H1 (cell line): ENCODE measurements at regions not wholly inside any gene's neighbourhood (a gene's known extent, or its start where the extent isn't known, plus 50 kb on each side); places are given as distances from the start of the nearest gene placed in this dataset.

Experiments
- CTCF ChIA-PET: fragments of 300-600 bp; sonication (Branson Sonifier 250); formaldehyde crosslinking; loops from one replicate; lab custom pipeline; 2021; ENCODE audit not compliant: partially characterized antibody; lab: Charles Lee
- POLR2A ChIA-PET: fragments of 300-600 bp; sonication (Branson Sonifier 250); formaldehyde crosslinking; loops from one replicate; lab custom pipeline; 2021; ENCODE audit warnings: inconsistent platforms; ENCODE audit not compliant: partially characterized antibody; lab: Charles Lee
- DNase-seq, 2 experiments: peaks; one replicate each; pipeline versions ENCODE4 v3.0.0 to v3.0.0-alpha.2; 2010 to 2022; ENCODE audit warnings: low spot score in 2 of 2, low read depth in 1 of 2, mixed read lengths in 1 of 2
- FAIRE-seq: peaks from 2 replicates; lab custom pipeline; 2011; peaks lifted over from hg19 to GRCh38; lab: Jason Lieb, UNC
- H2AFZ ChIP-seq: 2 replicates; pipeline ENCODE4 v1.8.1; 2012; ENCODE audit warnings: low read length, inconsistent platforms
- H2AK5ac ChIP-seq: 2 replicates; pipeline ENCODE4 v1.6.1; 2013; ENCODE audit warnings: low read depth, low read length
- H2BK120ac ChIP-seq: replicated peaks from 2 replicates; pipeline ENCODE3; 2013; ENCODE audit warnings: low read depth, low read length, inconsistent platforms
- H2BK12ac ChIP-seq: 2 replicates; pipeline ENCODE4 v1.6.1; 2013; ENCODE audit warnings: low read depth, low read length
- H2BK15ac ChIP-seq: 2 replicates; pipeline ENCODE4 v1.6.1; 2013; ENCODE audit warnings: low read length
- H2BK20ac ChIP-seq: 2 replicates; pipeline ENCODE4 v1.6.1; 2013; ENCODE audit warnings: low read length
- H2BK5ac ChIP-seq: 2 replicates; pipeline ENCODE4 v1.6.1; 2013; ENCODE audit warnings: low read depth, low read length
- H3K14ac ChIP-seq: 2 replicates; pipeline ENCODE4 v1.6.1; 2013; ENCODE audit warnings: inconsistent platforms; ENCODE audit not compliant: insufficient read length
- H3K18ac ChIP-seq: 2 replicates; pipeline ENCODE4 v1.6.1; 2013; ENCODE audit warnings: low read length; ENCODE audit errors: extremely low read depth
- H3K23ac ChIP-seq: 2 replicates; pipeline ENCODE4 v1.6.1; 2013; ENCODE audit warnings: inconsistent platforms; ENCODE audit not compliant: insufficient read length
- H3K23me2 ChIP-seq: 2 replicates; pipeline ENCODE4 v1.6.1; 2013; ENCODE audit warnings: low read depth, low read length
- H3K27ac ChIP-seq: 2 replicates; pipeline ENCODE4 v1.6.1; 2011; ENCODE audit warnings: low read depth, low read length, inconsistent platforms
- H3K27me3 ChIP-seq, 4 experiments: replicated peaks in 1 of 4; 1 replicate in 1 of 4; 2 replicates in 3 of 4; pipeline versions ENCODE4 v1.6.1 to v1.8.1; 2011 to 2013; ENCODE audit warnings: low read length in 3 of 4, mild to moderate bottlenecking in 3 of 4, inconsistent platforms in 2 of 4, mixed read lengths in 2 of 4, moderate library complexity in 1 of 4; ENCODE audit not compliant: control insufficient read depth in 3 of 4, insufficient read depth in 3 of 4; ENCODE audit errors: extremely low read depth in 1 of 4
- H3K36me3 ChIP-seq, 4 experiments: 2 replicates each; pipeline versions ENCODE4 v1.6.1 to v1.8.1; 2011 to 2013; ENCODE audit warnings: mild to moderate bottlenecking in 4 of 4, low read length in 3 of 4, moderate library complexity in 2 of 4, control low read depth in 1 of 4, inconsistent platforms in 1 of 4; ENCODE audit not compliant: insufficient read depth in 4 of 4, control insufficient read depth in 2 of 4
- H3K4ac ChIP-seq: replicated peaks from 2 replicates; pipeline ENCODE3; 2013; ENCODE audit warnings: low read length, low read depth, mixed read lengths, inconsistent platforms; ENCODE audit not compliant: insufficient read length
- H3K4me1 ChIP-seq, 4 experiments: replicated peaks in 1 of 4; 1 replicate in 1 of 4; 2 replicates in 3 of 4; pipeline versions ENCODE4 v1.6.1 to v1.8.1; 2011 to 2013; ENCODE audit warnings: low read length in 3 of 4, inconsistent platforms in 2 of 4, mixed read lengths in 1 of 4; ENCODE audit not compliant: insufficient read depth in 4 of 4, control insufficient read depth in 3 of 4
- H3K4me2 ChIP-seq, 2 experiments: 2 replicates each; pipeline versions ENCODE4 v1.6.1 to v1.8.1; 2011 to 2013; ENCODE audit warnings: low read depth in 2 of 2, low read length in 2 of 2, control low read depth in 1 of 2, inconsistent platforms in 1 of 2, mild to moderate bottlenecking in 1 of 2; ENCODE audit not compliant: insufficient read depth in 1 of 2
- H3K4me3 ChIP-seq, 4 experiments: fragments of 200-600, 300-600 bp in 1 of 4; sonication (generic), shearing (Covaris generic), sonication (Bioruptor Twin) in 1 of 4; 2 replicates each; pipeline versions ENCODE4 v1.5.1 to v1.8.1; 2011 to 2016; ENCODE audit warnings: low read length in 4 of 4, low read depth in 3 of 4, control low read depth in 2 of 4, inconsistent platforms in 2 of 4, mild to moderate bottlenecking in 2 of 4, mixed read lengths in 1 of 4, moderate library complexity in 1 of 4; ENCODE audit not compliant: insufficient read depth in 2 of 4; ENCODE audit errors: extremely low read depth in 1 of 4
- H3K56ac ChIP-seq: replicated peaks from 2 replicates; pipeline ENCODE3; 2013; ENCODE audit warnings: low read depth, mild to moderate bottlenecking, mixed read lengths, low read length, inconsistent platforms; ENCODE audit not compliant: insufficient read length
- H3K79me1 ChIP-seq: 2 replicates; pipeline ENCODE4 v1.6.1; 2013; ENCODE audit warnings: low read depth, low read length, control low read depth
- H3K79me2 ChIP-seq, 2 experiments: 2 replicates each; pipeline versions ENCODE4 v1.6.1 to v1.8.1; 2012 to 2013; ENCODE audit warnings: low read length in 2 of 2, mild to moderate bottlenecking in 2 of 2, inconsistent platforms in 1 of 2; ENCODE audit not compliant: insufficient read depth in 2 of 2, control insufficient read depth in 1 of 2
- H3K9ac ChIP-seq, 4 experiments: replicated peaks in 1 of 4; 1 replicate in 1 of 4; 2 replicates in 3 of 4; pipeline versions ENCODE4 v1.6.1 to v1.8.1; 2011 to 2013; ENCODE audit warnings: low read depth in 3 of 4, low read length in 3 of 4, control low read depth in 2 of 4, mild to moderate bottlenecking in 2 of 4, moderate library complexity in 2 of 4, inconsistent platforms in 1 of 4; ENCODE audit errors: extremely low read depth in 1 of 4
- H3K9me3 ChIP-seq, 2 experiments: 2 replicates each; pipeline versions ENCODE4 v1.6.1 to v1.8.1; 2012 to 2013; ENCODE audit warnings: mild to moderate bottlenecking in 2 of 2, moderate library complexity in 2 of 2, control low read depth in 1 of 2, inconsistent platforms in 1 of 2, low read depth in 1 of 2, low read length in 1 of 2, mixed read lengths in 1 of 2; ENCODE audit not compliant: insufficient read depth in 2 of 2
- H4K20me1 ChIP-seq, 2 experiments: replicated peaks in 1 of 2; 2 replicates each; pipeline versions ENCODE3 to v1.8.1; 2011 to 2013; ENCODE audit warnings: inconsistent platforms in 2 of 2, low read length in 2 of 2, mild to moderate bottlenecking in 1 of 2; ENCODE audit not compliant: insufficient read depth in 2 of 2, control insufficient read depth in 1 of 2
- H4K5ac ChIP-seq: 2 replicates; pipeline ENCODE4 v1.6.1; 2013; ENCODE audit warnings: low read length, low read depth, mixed read lengths, inconsistent platforms; ENCODE audit not compliant: insufficient read length
- H4K8ac ChIP-seq: 2 replicates; pipeline ENCODE4 v1.8.0; 2013; ENCODE audit warnings: mild to moderate bottlenecking, moderate library complexity, low read length, inconsistent platforms; ENCODE audit not compliant: insufficient read depth; ENCODE audit errors: extremely low read depth
- H4K91ac ChIP-seq: replicated peaks from 2 replicates; pipeline ENCODE3; 2013; ENCODE audit warnings: low read length, mixed read lengths, inconsistent platforms; ENCODE audit not compliant: insufficient read length
- ASH2L ChIP-seq: fragments of 200-600, 300-600 bp; sonication (generic); IDR thresholded peaks from one replicate; pipeline ENCODE4 v1.7.1; 2017; ENCODE audit warnings: low read length
- CEBPB ChIP-seq: IDR thresholded peaks from 2 replicates; pipeline ENCODE4 v1.6.1; 2012; ENCODE audit warnings: low read depth, low read length
- CHD1 ChIP-seq: IDR thresholded peaks from 2 replicates; pipeline ENCODE4 v1.6.1; 2012; ENCODE audit warnings: low read depth, low read length, improper control_type of control experiment
- EZH2 ChIP-seq: fragments of 200-600 bp; sonication (generic); IDR thresholded peaks from 2 replicates; pipeline ENCODE4 v1.7.1; 2012; ENCODE audit warnings: low read depth, mild to moderate bottlenecking, moderate library complexity, low read length, inconsistent platforms; ENCODE audit not compliant: severe bottlenecking
- HDAC6 ChIP-seq: IDR thresholded peaks from one replicate; pipeline ENCODE4 v1.7.1; 2012; ENCODE audit warnings: low read depth, mild to moderate bottlenecking, inconsistent platforms, low read length, moderate library complexity
- JUN ChIP-seq: IDR thresholded peaks from 2 replicates; pipeline ENCODE4 v1.6.1; 2011; ENCODE audit warnings: low read depth, mild to moderate bottlenecking, improper control_type of control experiment, low read length
- JUND ChIP-seq: IDR thresholded peaks from 2 replicates; pipeline ENCODE4 v1.6.1; 2011; ENCODE audit warnings: mild to moderate bottlenecking, improper control_type of control experiment, low read length
- KDM5A ChIP-seq: fragments of 200-600 bp; IDR thresholded peaks from 2 replicates; pipeline ENCODE4 v1.7.1; 2012; ENCODE audit warnings: mild to moderate bottlenecking, low read length, inconsistent platforms, mixed read lengths
- NRF1 ChIP-seq: IDR thresholded peaks from 2 replicates; pipeline ENCODE4 v1.6.1; 2011; ENCODE audit warnings: mild to moderate bottlenecking, low read depth, low read length, improper control_type of control experiment
- POU5F1 ChIP-seq: IDR thresholded peaks from 2 replicates; pipeline ENCODE4 v1.6.1; 2011; ENCODE audit warnings: low read depth, mild to moderate bottlenecking, low read length, moderate library complexity
- RFX5 ChIP-seq: IDR thresholded peaks from 2 replicates; pipeline ENCODE4 v1.6.1; 2011; ENCODE audit warnings: low read depth, low read length, improper control_type of control experiment, borderline replicate concordance
- SP1 ChIP-seq: IDR thresholded peaks from 2 replicates; pipeline ENCODE4 v1.6.1; 2011; ENCODE audit warnings: low read depth, low read length
- SP4 ChIP-seq: IDR thresholded peaks from 2 replicates; pipeline ENCODE4 v1.6.1; 2012; ENCODE audit warnings: low read length, inconsistent platforms
- TBP ChIP-seq: IDR thresholded peaks from 2 replicates; pipeline ENCODE4 v1.6.1; 2011; ENCODE audit warnings: low read depth, low read length, improper control_type of control experiment
- WGBS, 2 experiments: shearing (Covaris generic) in 1 of 2; methylation state at CpG; one replicate each; pipeline versions ENCODE4 v1.1.6 to v1.1.7; 2013 to 2015; ENCODE audit warnings: low lambda C conversion rate in 2 of 2, mixed read lengths in 2 of 2, inconsistent platforms in 1 of 2, low coverage in 1 of 2, missing lambda C conversion rate in 1 of 2; ENCODE audit not compliant: insufficient replicate concordance in 2 of 2, insufficient coverage in 1 of 2, insufficient read length in 1 of 2; ENCODE audit errors: extremely low coverage in 1 of 2, missing lambda C conversion rate in 1 of 2; 5-methylcytosine and 5-hydroxymethylcytosine counted together

DNA sequence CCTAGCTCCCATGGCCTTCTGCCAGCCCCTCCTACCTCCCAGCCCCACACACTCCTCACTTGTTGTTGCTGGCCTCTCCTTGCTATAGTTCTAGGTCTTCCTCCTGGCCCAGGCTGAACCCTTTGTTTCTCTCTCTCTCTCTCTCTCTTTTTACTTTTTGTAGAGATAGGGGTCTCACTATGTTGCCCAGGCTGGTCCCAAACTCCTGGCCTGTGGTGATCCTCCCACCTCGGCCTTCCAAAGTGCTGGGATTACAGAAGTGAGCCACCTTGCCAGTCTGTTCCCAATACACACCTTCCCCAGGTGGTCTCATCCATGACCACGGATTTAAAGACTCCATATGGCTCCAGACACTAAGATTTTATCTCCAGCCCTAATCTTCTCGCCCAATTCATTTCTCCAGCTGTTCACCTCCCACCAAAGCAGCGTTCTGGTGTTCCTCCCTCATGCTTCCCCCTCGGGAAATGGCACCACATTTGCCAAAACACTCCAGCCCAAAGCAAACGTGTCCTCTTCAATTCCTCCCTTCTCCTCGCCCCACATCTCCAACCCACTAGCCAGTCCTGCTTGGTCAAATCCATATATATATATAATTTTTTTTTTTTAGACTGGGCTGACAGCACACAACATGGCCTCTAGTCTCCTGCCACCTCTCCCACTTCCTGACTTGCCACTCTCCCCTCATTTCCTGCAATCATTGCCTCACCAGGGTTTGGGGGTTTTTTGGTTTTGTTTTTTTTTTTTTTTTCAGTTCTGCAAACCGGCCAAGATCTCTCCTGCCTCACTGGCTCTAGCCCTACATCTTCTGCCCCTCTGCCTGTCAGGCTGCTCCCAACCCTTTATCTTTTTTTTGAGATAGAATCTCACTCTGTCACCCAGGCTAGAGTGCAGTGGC is 104.4 kb downstream of the NCR2 start:
- DNase-seq (no peak), FAIRE-seq (no peak)
- H3K9me3 ChIP-seq = no peaks in the 10 kb centered on the region
- H4K20me1 ChIP-seq = no peaks in the 10 kb centered on the region
- 0 out of 2 replicates have a peak overlapping the region, but pooled peaks have one; percentile 12 for H2BK15ac ChIP-seq
- ChIA-PET POLR2A (interaction anchor here (1.3 kb wide), 2 partner anchors 8 to 9 kb away, joined by 3 read pairs; no protein-coding TSS in a partner anchor), CTCF (interaction anchor here (0.9 to 6.0 kb wide), 11 partner anchors 9 to 245 kb away, joined by 3 to 130 read pairs (median 5); no protein-coding TSS in a partner anchor)
- H3K4me2 ChIP-seq = no peak overlapping the region
- 78% methylated on average over 7 of the region's 8 CpGs; no CpG with 5 or more reads in 1 of the 2 experiments for WGBS, 2 experiments
- no peak overlapping the region for H3K4ac ChIP-seq
- H2BK12ac ChIP-seq = no peak overlapping the region
- H3K9ac ChIP-seq = no peak overlapping the region
- H3K27me3 ChIP-seq = peaks cover 1 to 17% (median 9%) of the 10 kb centered on the region in 4 experiments
- H3K27ac ChIP-seq = no peak overlapping the region
- no peaks in the 10 kb centered on the region for H3K79me2 ChIP-seq
- peak overlapping the region; percentile 67 for H4K91ac ChIP-seq
- H4K5ac ChIP-seq = no peak overlapping the region
- H2BK5ac ChIP-seq = no peak overlapping the region
- H3K23me2 ChIP-seq = peaks cover 5% of the 10 kb centered on the region
- no peak overlapping the region for H3K14ac ChIP-seq
- no peak overlapping the region for H3K18ac ChIP-seq
- H3K4me3 ChIP-seq = no peak overlapping the region
- 0 out of 2 replicates have a peak overlapping the region, but pooled peaks have one; percentile 65 for H2AK5ac ChIP-seq
- H3K23ac ChIP-seq = no peak overlapping the region
- H2BK120ac ChIP-seq = no peak overlapping the region
- no peak overlapping the region for H4K8ac ChIP-seq
- no peaks in the 10 kb centered on the region for H3K79me1 ChIP-seq
- H3K56ac ChIP-seq = no peak overlapping the region
- H3K36me3 ChIP-seq = no peaks in the 10 kb centered on the region
- peaks cover 10 to 24% (median 15%) of the 10 kb centered on the region in 4 experiments for H3K4me1 ChIP-seq
- H2AFZ ChIP-seq = no peak overlapping the region
- H2BK20ac ChIP-seq = peak overlapping the region; percentile 3; the same call in 1 of the 2 replicates
- TF ChIP-seq ASH2L = no peak
- TF ChIP-seq KDM5A = no peak
- TF ChIP-seq CHD1 = no peak
- TF ChIP-seq JUN = no peak
- no peak for TF ChIP-seq HDAC6
- TF ChIP-seq SP4 = no peak
- TF ChIP-seq RFX5 = no peak
- TF ChIP-seq NRF1 = no peak
- TF ChIP-seq POU5F1 = no peak
- TF ChIP-seq EZH2 = no peak
- TF ChIP-seq CEBPB = no peak
- no peak for TF ChIP-seq JUND
- no peak for TF ChIP-seq TBP
- no peak for TF ChIP-seq SP1
